Upper lobe of left lung (tissue), 6 donors: ENCODE measurements at regions not wholly inside any gene's neighbourhood (a gene's known extent, or its start where the extent isn't known, plus 50 kb on each side); places are given as distances from the start of the nearest gene placed in this dataset.

Experiments
- ATAC-seq, 2 donors: fragments of 200-7000 bp; cut with Tn5 transposase; one replicate each; pipeline ENCODE4 v1.9.1; 2022; ENCODE audit warnings: mild to moderate bottlenecking in 2 of 2, moderate library complexity in 2 of 2; ENCODE audit not compliant: low FRiP score in 2 of 2
- DNase-seq, 2 donors: peaks; one replicate each; pipeline ENCODE4 v3.0.0-alpha.2; 2019 to 2020
- H3K27ac ChIP-seq, 4 donors: fragments of 200-600 bp; sonication (generic); one replicate each; pipeline ENCODE4 v1.5.1; 2016 to 2019
- H3K27me3 ChIP-seq, 4 donors: fragments of 200-600 bp; sonication (generic); one replicate each; pipeline ENCODE4 v1.5.1; 2017 to 2019
- H3K36me3 ChIP-seq, 4 donors: fragments of 200-600 bp; sonication (generic); one replicate each; pipeline ENCODE4 v1.5.1; 2016 to 2019
- H3K4me1 ChIP-seq, 4 donors: fragments of 200-600 bp; sonication (generic); one replicate each; pipeline ENCODE4 v1.5.1; 2018 to 2019
- H3K4me3 ChIP-seq, 4 donors: fragments of 200-600 bp; sonication (generic); one replicate each; pipeline ENCODE4 v1.5.1; 2017 to 2019; ENCODE audit warnings: mild to moderate bottlenecking in 2 of 4, moderate library complexity in 1 of 4
- H3K9me3 ChIP-seq, 4 donors: fragments of 200-600 bp; sonication (generic); one replicate each; pipeline ENCODE4 v1.5.1; 2018 to 2019
- CTCF ChIP-seq, 6 experiments: fragments of 450-650 bp in 4 of 6; fragments of 200-600 bp in 2 of 6; sonication (generic) in 2 of 6; IDR thresholded peaks; one replicate each; pipeline ENCODE4 v1.5.1; 2016 to 2019; ENCODE audit warnings: antibody characterized with exemption in 6 of 6
- EP300 ChIP-seq, 4 donors: sonication (generic); formaldehyde crosslinking; IDR thresholded peaks; one replicate each; pipeline ENCODE4 v1.5.1; 2017; ENCODE audit warnings: antibody characterized with exemption in 4 of 4, control low read depth in 2 of 4
- POLR2A ChIP-seq, 4 donors: fragments of 450-650 bp; IDR thresholded peaks; one replicate each; pipeline ENCODE4 v1.5.1; 2016 to 2017; ENCODE audit warnings: antibody characterized with exemption in 4 of 4, mild to moderate bottlenecking in 2 of 4
- POLR2AphosphoS5 ChIP-seq, 2 donors: sonication (generic); formaldehyde crosslinking; IDR thresholded peaks; one replicate each; pipeline ENCODE4 v1.5.1; 2017; ENCODE audit warnings: antibody characterized with exemption in 2 of 2
- WGBS, 2 donors: methylation state at CpG; one replicate each; pipeline ENCODE4 v1.1.5; 2017 to 2018; 5-methylcytosine and 5-hydroxymethylcytosine counted together
- donor health status: DM: no; HTN: no; CAD: no; lungs with moderate emphysema.
- donor health status: DM: no; HTN: yes; CAD: no; lungs with severe emphysema.

- TF ChIP-seq POLR2AphosphoS5 (IDR thresholded peaks at IDR 0.05), result no peak
- no peak for TF ChIP-seq EP300 (IDR thresholded peaks at IDR 0.05)
- no peak for TF ChIP-seq CTCF (IDR thresholded peaks at IDR 0.05)
- no peak for TF ChIP-seq POLR2A (IDR thresholded peaks at IDR 0.05)
- Histone ChIP-seq H3K27ac (no peak overlapping the region), H3K9me3 (no peaks in the 10 kb centered on the region), H3K27me3 (no peaks in the 10 kb centered on the region), H3K4me3 (no peak overlapping the region), H3K4me1 (no peaks in the 10 kb centered on the region), H3K36me3 (no peaks in the 10 kb centered on the region)
- DNase-seq (no peak), ATAC-seq (no peak)
- 51 to 55% methylated on average over 4 of the region's 4 CpGs for WGBS, 2 donors
Observed at GRCh38 chr2:18403921-18404522, 156.4 kb downstream of the RDH14 start.

- WGBS, 2 donors, result 62 to 63% methylated on average over 2 of the region's 2 CpGs
- TF ChIP-seq POLR2A (IDR thresholded peaks at IDR 0.05) (no peak), EP300 (IDR thresholded peaks at IDR 0.05) (no peak), CTCF (IDR thresholded peaks at IDR 0.05) (no peak), POLR2AphosphoS5 (IDR thresholded peaks at IDR 0.05) (no peak)
- no peak for ATAC-seq
Observed at GRCh38 chr2:18402831-18403230, 157.6 kb downstream of the RDH14 start.

GRCh38 chr2:18401471-18401870 lies 159.0 kb downstream of the RDH14 start:
- no peak for ATAC-seq
- Histone ChIP-seq H3K9me3 (no peaks in the 10 kb centered on the region), H3K36me3 (no peaks in the 10 kb centered on the region), H3K27ac (no peak overlapping the region), H3K27me3 (no peaks in the 10 kb centered on the region), H3K4me3 (no peak overlapping the region), H3K4me1 (no peaks in the 10 kb centered on the region)
- 73 to 74% methylated on average over 4 of the region's 4 CpGs for WGBS, 2 donors
- no peak for TF ChIP-seq EP300 (IDR thresholded peaks at IDR 0.05)
- TF ChIP-seq CTCF (IDR thresholded peaks at IDR 0.05), result no peak
- no peak for TF ChIP-seq POLR2A (IDR thresholded peaks at IDR 0.05)
- no peak for TF ChIP-seq POLR2AphosphoS5 (IDR thresholded peaks at IDR 0.05)
- no peak for DNase-seq

More at GRCh38 chr2:18402831-18403230, 157.6 kb downstream of the RDH14 start:
- Histone ChIP-seq H3K27ac (no peak overlapping the region), H3K36me3 (no peaks in the 10 kb centered on the region), H3K9me3 (no peaks in the 10 kb centered on the region), H3K4me1 (no peaks in the 10 kb centered on the region), H3K4me3 (no peak overlapping the region), H3K27me3 (no peaks in the 10 kb centered on the region)
- no peak for DNase-seq

GRCh38 chr2:18399601-18400000 lies 160.9 kb downstream of the RDH14 start:
- no peaks in the 10 kb centered on the region for H3K4me1 ChIP-seq
- H3K9me3 ChIP-seq, result no peaks in the 10 kb centered on the region
- no peak overlapping the region for H3K4me3 ChIP-seq
- H3K27ac ChIP-seq, result no peak overlapping the region
- TF ChIP-seq EP300 (IDR thresholded peaks at IDR 0.05) (no peak), POLR2A (IDR thresholded peaks at IDR 0.05) (no peak), POLR2AphosphoS5 (IDR thresholded peaks at IDR 0.05) (no peak), CTCF (IDR thresholded peaks at IDR 0.05) (no peak)
- WGBS, 2 donors, result 83 to 87% methylated on average over 5 of the region's 5 CpGs
- ATAC-seq, result no peak
- H3K27me3 ChIP-seq, result no peaks in the 10 kb centered on the region
- no peaks in the 10 kb centered on the region for H3K36me3 ChIP-seq
- DNase-seq, result no peak

GRCh38 chr2:18398833-18399232 lies 161.6 kb downstream of the RDH14 start:
- Histone ChIP-seq H3K4me3 (no peak overlapping the region), H3K36me3 (no peaks in the 10 kb centered on the region), H3K27ac (no peak overlapping the region), H3K9me3 (no peaks in the 10 kb centered on the region), H3K27me3 (no peaks in the 10 kb centered on the region), H3K4me1 (no peaks in the 10 kb centered on the region)
- TF ChIP-seq POLR2A (IDR thresholded peaks at IDR 0.05) (no peak), POLR2AphosphoS5 (IDR thresholded peaks at IDR 0.05) (peak in 1 of 2 donors; percentile 11)
- ATAC-seq (no peak), DNase-seq (no peak)
- WGBS, 2 donors, result 81 to 89% methylated on average over 1 of the region's 1 CpG
